IPS-NIHi7 (cell line): ENCODE measurements at regions not wholly inside any gene's neighbourhood (a gene's known extent, or its start where the extent isn't known, plus 50 kb on each side); places are given as distances from the start of the nearest gene placed in this dataset.
"Not testable (repeated sequence)": the region's sequence is repeated elsewhere in the genome, so short reads cannot be mapped to it uniquely, and the experiment has no call there.

Experiments used
- DNase-seq: peaks from one replicate; pipeline ENCODE4 v3.0.0; 2012; ENCODE audit warnings: mixed read lengths; ENCODE audit errors: extremely low spot score

GRCh38 chr1:234799021-234799689, 189.2 kb upstream of the IRF2BP2 start:
- not testable (repeated sequence) for DNase-seq

GRCh38 chr1:234797216-234797615, 187.2 kb upstream of the IRF2BP2 start:
- not testable (repeated sequence) for DNase-seq

- DNase-seq: not testable (repeated sequence)
These were observed 186.4 kb upstream of the IRF2BP2 start for GRCh38 chr1:234796438-234796792.

- DNase-seq: not testable (repeated sequence)
These were observed 185.9 kb upstream of the IRF2BP2 start for GRCh38 chr1:234795711-234796437.

GRCh38 chr1:234795007-234795406, 185.0 kb upstream of the IRF2BP2 start:
- not testable (repeated sequence) for DNase-seq

- not testable (repeated sequence) for DNase-seq
These were observed 184.5 kb upstream of the IRF2BP2 start for GRCh38 chr1:234794452-234794851.

GRCh38 chr1:234793924-234794323, 183.9 kb upstream of the IRF2BP2 start:
- not testable (repeated sequence) for DNase-seq

- DNase-seq: not testable (repeated sequence)
These were observed 182.4 kb upstream of the IRF2BP2 start for GRCh38 chr1:234792221-234792864.

GRCh38 chr1:234791615-234792014, 181.6 kb upstream of the IRF2BP2 start:
- not testable (repeated sequence) for DNase-seq

GRCh38 chr1:234790333-234790732, 180.4 kb upstream of the IRF2BP2 start:
- not testable (repeated sequence) for DNase-seq

GRCh38 chr1:234787011-234787584, 177.1 kb upstream of the IRF2BP2 start:
- DNase-seq: not testable (repeated sequence)

- DNase-seq: not testable (repeated sequence)
These were observed 175.9 kb upstream of the IRF2BP2 start for GRCh38 chr1:234785922-234786321.

- not testable (repeated sequence) for DNase-seq
These were observed 175.5 kb upstream of the IRF2BP2 start for GRCh38 chr1:234785471-234785919.

GRCh38 chr1:234784108-234784507, 174.1 kb upstream of the IRF2BP2 start:
- DNase-seq: not testable (repeated sequence)

GRCh38 chr1:234782791-234783190, 172.8 kb upstream of the IRF2BP2 start:
- DNase-seq: peak; percentile 66

- DNase-seq: peak; percentile 23
These were observed 172.2 kb upstream of the IRF2BP2 start for GRCh38 chr1:234782105-234782751.

- peak; percentile 57 for DNase-seq
These were observed 171.5 kb upstream of the IRF2BP2 start for GRCh38 chr1:234781241-234782065.

GRCh38 chr1:234780531-234781162, 170.7 kb upstream of the IRF2BP2 start:
- DNase-seq: peak; percentile 60

- peak; percentile 27 for DNase-seq
These were observed 170.1 kb upstream of the IRF2BP2 start for GRCh38 chr1:234780112-234780511.

GRCh38 chr1:234779600-234779999, 169.6 kb upstream of the IRF2BP2 start:
- DNase-seq: not testable (repeated sequence)
